ENCODE measurements at regions not wholly inside any gene's neighbourhood (a gene's known extent, or its start where the extent isn't known, plus 50 kb on each side); places are given as distances from the start of the nearest gene placed in this dataset.

- no peaks in the 10 kb centered on the region for H3K27me3 ChIP-seq (ENCODE audit: control insufficient read depth, insufficient read depth, low read length)
- H3K36me3 ChIP-seq (ENCODE audit: control insufficient read depth, insufficient read depth, low read length), result no peaks in the 10 kb centered on the region
- no peak overlapping the region for H3K4me3 ChIP-seq (ENCODE audit: low read depth, low read length)
- DNase-seq (ENCODE audit: low read depth), result no peak
- FAIRE-seq, result no peak
- no peak for TF ChIP-seq CTCF (IDR thresholded peaks at IDR 0.05; ENCODE audit: insufficient read depth, low read length, severe bottlenecking)
Measured at GRCh38 chr7:21066221-21066620, 279.5 kb upstream of the SP8 start.

- Histone ChIP-seq H3K27me3 (ENCODE audit: control insufficient read depth, insufficient read depth, low read length) (no peaks in the 10 kb centered on the region), H3K4me3 (ENCODE audit: low read depth, low read length) (no peak overlapping the region), H3K36me3 (ENCODE audit: control insufficient read depth, insufficient read depth, low read length) (no peaks in the 10 kb centered on the region)
- FAIRE-seq (no peak), DNase-seq (ENCODE audit: low read depth) (peak; percentile 81)
- TF ChIP-seq CTCF (IDR thresholded peaks at IDR 0.05; ENCODE audit: insufficient read depth, low read length, severe bottlenecking), result no peak
Measured at GRCh38 chr7:21067216-21067615, 280.5 kb upstream of the SP8 start.

GRCh38 chr7:21070571-21071090, 283.9 kb upstream of the SP8 start:
- Histone ChIP-seq H3K4me3 (ENCODE audit: low read depth, low read length) (no peak overlapping the region), H3K27me3 (ENCODE audit: control insufficient read depth, insufficient read depth, low read length) (no peaks in the 10 kb centered on the region), H3K36me3 (ENCODE audit: control insufficient read depth, insufficient read depth, low read length) (no peaks in the 10 kb centered on the region)
- TF ChIP-seq CTCF (IDR thresholded peaks at IDR 0.05; ENCODE audit: insufficient read depth, low read length, severe bottlenecking), result no peak
- DNase-seq (ENCODE audit: low read depth) (no peak), FAIRE-seq (no peak)

GRCh38 chr7:21071561-21072501, 285.1 kb upstream of the SP8 start:
- peak; percentile 30 for DNase-seq (ENCODE audit: low read depth)
- TF ChIP-seq CTCF (IDR thresholded peaks at IDR 0.05; ENCODE audit: insufficient read depth, low read length, severe bottlenecking), result no peak
- no peak overlapping the region for H3K4me3 ChIP-seq (ENCODE audit: low read depth, low read length)
- FAIRE-seq, result peak; percentile 40
- H3K36me3 ChIP-seq (ENCODE audit: control insufficient read depth, insufficient read depth, low read length), result no peaks in the 10 kb centered on the region
- no peaks in the 10 kb centered on the region for H3K27me3 ChIP-seq (ENCODE audit: control insufficient read depth, insufficient read depth, low read length)

- DNase-seq (ENCODE audit: low read depth), result peak; percentile 35
- FAIRE-seq, result no peak
- Histone ChIP-seq H3K36me3 (ENCODE audit: control insufficient read depth, insufficient read depth, low read length) (no peaks in the 10 kb centered on the region), H3K4me3 (ENCODE audit: low read depth, low read length) (no peak overlapping the region), H3K27me3 (ENCODE audit: control insufficient read depth, insufficient read depth, low read length) (no peaks in the 10 kb centered on the region)
- TF ChIP-seq CTCF (IDR thresholded peaks at IDR 0.05; ENCODE audit: insufficient read depth, low read length, severe bottlenecking), result no peak
Measured at GRCh38 chr7:21076054-21076453, 289.4 kb upstream of the SP8 start.
